B cell (primary cell): ENCODE measurements at regions not wholly inside any gene's neighbourhood (a gene's known extent, or its start where the extent isn't known, plus 50 kb on each side); places are given as distances from the start of the nearest gene placed in this dataset.

ENCODE experiments used
- ATAC-seq: fragments of 200-7000 bp; cut with Tn5 transposase; one replicate; pipeline ENCODE4 v1.10.0; 2021; ENCODE audit warnings: low read depth, mild to moderate bottlenecking, moderate number of reproducible peaks, moderate library complexity
- CTCF ChIA-PET: fragments of 350-600 bp; sonication (Branson Sonifier 250); formaldehyde crosslinking; loops from one replicate; lab custom pipeline; 2021; ENCODE audit warnings: antibody characterized with exemption, inconsistent platforms; lab: Charles Lee
- POLR2A ChIA-PET: fragments of 350-600 bp; sonication (Branson Sonifier 250); formaldehyde crosslinking; loops from one replicate; lab custom pipeline; 2021; ENCODE audit warnings: antibody characterized with exemption; lab: Charles Lee
- DNase-seq: peaks from one replicate; pipeline ENCODE4 v3.0.0; 2013
- H2AFZ ChIP-seq: 2 replicates; pipeline ENCODE4 v1.6.1; 2012; ENCODE audit warnings: mild to moderate bottlenecking, low read depth, low read length; ENCODE audit not compliant: insufficient read depth, poor library complexity, severe bottlenecking
- H3K27ac ChIP-seq, 2 donors: 1 replicate in 1 of 2; 2 replicates in 1 of 2; pipeline ENCODE4 v1.5.1; 2012 to 2013; ENCODE audit warnings: low read length in 2 of 2, mild to moderate bottlenecking in 2 of 2, moderate library complexity in 1 of 2
- H3K27me3 ChIP-seq, 4 experiments: fragments of 200-600 bp in 1 of 4; sonication (generic) in 1 of 4; replicated peaks in 1 of 4; 1 replicate in 2 of 4; 2 replicates in 2 of 4; pipeline versions ENCODE4 v1.6.1 to v1.7.0; 2013 to 2016; ENCODE audit warnings: low read length in 3 of 4, mild to moderate bottlenecking in 2 of 4, mixed read lengths in 1 of 4, moderate library complexity in 1 of 4; ENCODE audit not compliant: insufficient read depth in 4 of 4, control insufficient read depth in 3 of 4; ENCODE audit errors: control extremely low read depth in 1 of 4
- H3K36me3 ChIP-seq, 2 experiments: replicated peaks in 1 of 2; 1 replicate in 1 of 2; 2 replicates in 1 of 2; pipeline versions ENCODE4 v1.6.1 to v1.7.1; 2013; ENCODE audit warnings: low read length in 1 of 2; ENCODE audit not compliant: insufficient read depth in 2 of 2, control insufficient read depth in 1 of 2; ENCODE audit errors: control extremely low read depth in 1 of 2, extremely low read depth in 1 of 2
- H3K4me1 ChIP-seq, 2 donors: fragments of 200-600 bp in 1 of 2; sonication (generic) in 1 of 2; 1 replicate in 1 of 2; 2 replicates in 1 of 2; pipeline versions ENCODE4 v1.5.1 to v1.6.1; 2013 to 2017; ENCODE audit warnings: low read length in 2 of 2; ENCODE audit not compliant: control insufficient read depth in 2 of 2, insufficient read depth in 2 of 2
- H3K4me2 ChIP-seq: replicated peaks from 2 replicates; pipeline ENCODE3; 2012; ENCODE audit warnings: mild to moderate bottlenecking, low read depth, low read length; ENCODE audit not compliant: poor library complexity, severe bottlenecking
- H3K4me3 ChIP-seq, 5 experiments: fragments of 200-600 bp in 1 of 5; sonication (generic) in 1 of 5; 1 replicate in 3 of 5; 2 replicates in 2 of 5; pipeline versions ENCODE4 v1.5.1 to v1.7.0; 2011 to 2016; ENCODE audit warnings: low read length in 4 of 5, mild to moderate bottlenecking in 4 of 5, low read depth in 2 of 5, control low read depth in 1 of 5, moderate library complexity in 1 of 5; ENCODE audit not compliant: insufficient read depth in 1 of 5; ENCODE audit errors: control extremely low read depth in 1 of 5, extremely low read depth in 1 of 5
- H3K79me2 ChIP-seq: fragments of 200-600 bp; sonication (generic); one replicate; pipeline ENCODE4 v1.6.0; 2016; ENCODE audit warnings: low read length; ENCODE audit not compliant: control insufficient read depth, insufficient read depth
- H3K9ac ChIP-seq: fragments of 200-600 bp; sonication (generic); 2 replicates; pipeline ENCODE4 v1.6.1; 2017; ENCODE audit warnings: mild to moderate bottlenecking, low read length, moderate library complexity
- H3K9me3 ChIP-seq, 3 donors: one replicate each; pipeline versions ENCODE4 v1.6.1 to v1.7.1; 2013; ENCODE audit warnings: low read length in 2 of 3; ENCODE audit not compliant: control insufficient read depth in 2 of 3, insufficient read depth in 1 of 3; ENCODE audit errors: control extremely low read depth in 1 of 3
- H4K20me1 ChIP-seq: 2 replicates; pipeline ENCODE4 v1.6.0; 2012; ENCODE audit warnings: mild to moderate bottlenecking, low read length; ENCODE audit not compliant: insufficient read depth, control insufficient read depth, poor library complexity, severe bottlenecking
- H3K27ac Mint-ChIP-seq: one replicate; pipeline ENCODE4 v1.8.0; 2021; ENCODE audit warnings: mixed read lengths
- H3K27me3 Mint-ChIP-seq: one replicate; pipeline ENCODE4 v1.8.0; 2021; ENCODE audit warnings: mixed read lengths
- H3K4me1 Mint-ChIP-seq: one replicate; pipeline ENCODE4 v1.8.0; 2021; ENCODE audit warnings: mixed read lengths
- H3K4me3 Mint-ChIP-seq: one replicate; pipeline ENCODE4 v1.8.0; 2021; ENCODE audit warnings: mixed read lengths
- H3K9me3 Mint-ChIP-seq: one replicate; pipeline ENCODE4 v1.8.0; 2022; ENCODE audit warnings: mixed read lengths; ENCODE audit not compliant: insufficient read depth
- EZH2 ChIP-seq: IDR thresholded peaks from 2 replicates; pipeline ENCODE4 v1.6.1; 2012; ENCODE audit warnings: borderline replicate concordance, low read depth, mild to moderate bottlenecking, moderate library complexity, low read length; ENCODE audit not compliant: insufficient read depth, poor library complexity, severe bottlenecking
- WGBS: methylation state at CpG from one replicate; pipeline ENCODE4 v1.1.5; 2013; ENCODE audit warnings: missing lambda C conversion rate; ENCODE audit not compliant: insufficient coverage; 5-methylcytosine and 5-hydroxymethylcytosine counted together
- intact Hi-C: fragments of 100-400 bp; cut with micrococcal nuclease; formaldehyde crosslinking; loops from one replicate; pipeline ENCODE4 v1.10.0; 2022
- TF ChIP-seq, protein P1 (sequence below): fragments of 200-600 bp; IDR thresholded peaks from one replicate; pipeline ENCODE4 v1.8.0; 2022; ENCODE audit warnings: antibody characterized with exemption, mild to moderate bottlenecking

DNA sequence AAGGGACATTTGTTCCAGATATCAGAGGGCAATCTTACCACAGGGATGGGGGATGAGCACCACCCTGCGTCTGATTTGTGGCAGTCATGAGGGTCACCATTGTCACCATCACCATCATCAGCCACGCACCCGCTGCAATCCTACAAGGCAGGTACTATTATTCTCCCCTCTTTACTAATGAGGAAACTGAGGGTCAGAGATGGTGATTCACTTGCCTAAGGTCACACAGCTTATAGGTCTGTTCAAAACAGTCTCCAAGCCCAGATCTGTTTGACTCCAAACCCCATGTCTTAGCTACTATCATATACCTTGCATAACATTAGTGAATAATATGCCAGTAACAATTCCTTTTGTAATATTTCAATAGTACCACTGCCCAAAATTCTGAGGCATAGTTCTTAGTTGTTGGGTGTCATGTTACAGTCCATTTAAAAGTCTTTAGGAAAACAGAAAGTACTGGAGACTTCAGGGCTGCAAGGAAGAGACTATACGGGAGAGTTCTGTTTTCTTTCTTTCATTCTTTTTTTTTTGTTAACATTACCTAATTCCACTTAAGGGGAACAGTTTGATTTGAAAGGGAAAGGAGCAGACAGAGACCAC, 166.4 kb downstream of the C16orf95 start:
- H3K27ac ChIP-seq = no peak overlapping the region
- peaks cover 7% of the 10 kb centered on the region for H3K9me3 Mint-ChIP-seq
- H3K36me3 ChIP-seq = no peaks in the 10 kb centered on the region
- peaks cover 7% of the 10 kb centered on the region for H3K27me3 Mint-ChIP-seq
- H3K4me3 ChIP-seq = no peak overlapping the region
- intact Hi-C loops = no loop called here
- no peaks in the 10 kb centered on the region for H3K79me2 ChIP-seq
- no peaks in the 10 kb centered on the region for H3K4me1 Mint-ChIP-seq
- WGBS = no CpG with 5 or more reads among the region's 4 CpGs
- ChIA-PET POLR2A (no interaction called here), CTCF (no interaction called here)
- peaks cover 0 to 25% (median 0%) of the 10 kb centered on the region in 3 donors for H3K9me3 ChIP-seq
- no peak for TF ChIP-seq EZH2
- TF ChIP-seq, protein P1, sequence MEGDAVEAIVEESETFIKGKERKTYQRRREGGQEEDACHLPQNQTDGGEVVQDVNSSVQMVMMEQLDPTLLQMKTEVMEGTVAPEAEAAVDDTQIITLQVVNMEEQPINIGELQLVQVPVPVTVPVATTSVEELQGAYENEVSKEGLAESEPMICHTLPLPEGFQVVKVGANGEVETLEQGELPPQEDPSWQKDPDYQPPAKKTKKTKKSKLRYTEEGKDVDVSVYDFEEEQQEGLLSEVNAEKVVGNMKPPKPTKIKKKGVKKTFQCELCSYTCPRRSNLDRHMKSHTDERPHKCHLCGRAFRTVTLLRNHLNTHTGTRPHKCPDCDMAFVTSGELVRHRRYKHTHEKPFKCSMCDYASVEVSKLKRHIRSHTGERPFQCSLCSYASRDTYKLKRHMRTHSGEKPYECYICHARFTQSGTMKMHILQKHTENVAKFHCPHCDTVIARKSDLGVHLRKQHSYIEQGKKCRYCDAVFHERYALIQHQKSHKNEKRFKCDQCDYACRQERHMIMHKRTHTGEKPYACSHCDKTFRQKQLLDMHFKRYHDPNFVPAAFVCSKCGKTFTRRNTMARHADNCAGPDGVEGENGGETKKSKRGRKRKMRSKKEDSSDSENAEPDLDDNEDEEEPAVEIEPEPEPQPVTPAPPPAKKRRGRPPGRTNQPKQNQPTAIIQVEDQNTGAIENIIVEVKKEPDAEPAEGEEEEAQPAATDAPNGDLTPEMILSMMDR = no peak
- H3K4me1 ChIP-seq = no peaks in the 10 kb centered on the region
- no peaks in the 10 kb centered on the region for H3K27me3 ChIP-seq
- DNase-seq (no peak), ATAC-seq (no peak)
- no peak overlapping the region for H3K4me3 Mint-ChIP-seq
- H2AFZ ChIP-seq = no peak overlapping the region
- no peak overlapping the region for H3K4me2 ChIP-seq
- no peak overlapping the region for H3K27ac Mint-ChIP-seq
- H4K20me1 ChIP-seq = no peaks in the 10 kb centered on the region
- H3K9ac ChIP-seq = no peak overlapping the region

DNA sequence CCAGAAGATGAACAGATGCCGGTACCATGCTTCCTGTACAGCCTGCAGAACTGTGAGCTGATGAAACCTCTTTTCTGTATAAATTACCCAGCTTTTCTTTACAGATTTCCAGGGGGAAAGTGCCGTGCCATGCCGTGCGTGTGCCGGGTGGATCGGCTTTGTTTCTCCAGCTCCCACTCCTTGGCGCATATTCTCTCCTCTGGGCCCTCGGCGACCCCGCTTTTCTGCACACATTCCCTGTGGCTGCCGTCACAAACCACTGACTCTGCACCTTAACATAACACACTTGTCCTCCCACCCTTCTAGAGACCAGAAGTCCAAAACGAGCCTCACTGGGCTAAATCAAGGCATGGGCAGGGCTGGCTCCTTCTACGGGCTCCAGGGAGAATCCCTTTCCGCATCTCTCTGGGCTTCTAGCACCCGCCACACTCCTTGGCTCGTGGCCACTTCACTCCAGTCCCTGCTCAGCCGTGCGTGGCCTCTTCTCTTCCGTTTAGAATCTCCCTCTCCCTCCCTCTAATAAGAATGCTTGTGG, 164.9 kb downstream of the C16orf95 start:
- Histone ChIP-seq H3K4me1 (no peaks in the 10 kb centered on the region), H3K79me2 (no peaks in the 10 kb centered on the region), H3K9ac (no peak overlapping the region), H2AFZ (no peak overlapping the region), H3K4me2 (no peak overlapping the region), H4K20me1 (no peaks in the 10 kb centered on the region), H3K36me3 (no peaks in the 10 kb centered on the region), H3K27ac (no peak overlapping the region), H3K9me3 (peaks cover 0 to 23% (median 0%) of the 10 kb centered on the region in 3 donors), H3K27me3 (no peaks in the 10 kb centered on the region), H3K4me3 (no peak overlapping the region)
- no peak overlapping the region for H3K27ac Mint-ChIP-seq
- CTCF ChIA-PET = no interaction called here
- ATAC-seq (no peak), DNase-seq (no peak)
- H3K9me3 Mint-ChIP-seq = peaks cover 7% of the 10 kb centered on the region
- peaks cover 7% of the 10 kb centered on the region for H3K27me3 Mint-ChIP-seq
- WGBS = 90% methylated on average over 19 of the region's 19 CpGs
- intact Hi-C loops = no loop called here
- no peak overlapping the region for H3K4me3 Mint-ChIP-seq
- no peak for TF ChIP-seq EZH2
- TF ChIP-seq, protein P1 = no peak
- POLR2A ChIA-PET = no interaction called here
- H3K4me1 Mint-ChIP-seq = no peaks in the 10 kb centered on the region
